Stimulated activated CD4-positive, alpha-beta T cell treated with anti-CD3 and anti-CD28 coated beads, Interleukin-1b, Interleukin-23, amount 100 ng/mL, for 4 hours (primary cell): ENCODE measurements at regions not wholly inside any gene's neighbourhood (a gene's known extent, or its start where the extent isn't known, plus 50 kb on each side); places are given as distances from the start of the nearest gene placed in this dataset.

Experiments
- DNase-seq, 2 donors: peaks; one replicate each; pipeline ENCODE4 v3.0.0-alpha.2; 2020; ENCODE audit warnings: low read depth in 2 of 2

- no peak for DNase-seq
Measured at GRCh38 chr1:239268007-239268406, 118.4 kb upstream of the CHRM3 start.

GRCh38 chr1:239263801-239264200, 122.6 kb upstream of the CHRM3 start:
- no peak for DNase-seq

- no peak for DNase-seq
Measured at GRCh38 chr1:239262538-239262937, 123.8 kb upstream of the CHRM3 start.

- DNase-seq, result no peak
Measured at GRCh38 chr1:239261521-239261920, 124.8 kb upstream of the CHRM3 start.

- no peak for DNase-seq
Measured at GRCh38 chr1:239260842-239261241, 125.5 kb upstream of the CHRM3 start.

GRCh38 chr1:239255628-239256160, 130.7 kb upstream of the CHRM3 start:
- no peak for DNase-seq

- no peak for DNase-seq
Measured at GRCh38 chr1:239254999-239255398, 131.4 kb upstream of the CHRM3 start.

GRCh38 chr1:239253032-239253431, 133.3 kb upstream of the CHRM3 start:
- no peak for DNase-seq

- no peak for DNase-seq
Measured at GRCh38 chr1:239250353-239251035, 135.9 kb upstream of the CHRM3 start.

- DNase-seq, result no peak
Measured at GRCh38 chr1:239247285-239247684, 139.1 kb upstream of the CHRM3 start.

- no peak for DNase-seq
Measured at GRCh38 chr1:239244084-239244483, 142.3 kb upstream of the CHRM3 start.

GRCh38 chr1:239243006-239243405, 143.4 kb upstream of the CHRM3 start:
- no peak for DNase-seq

GRCh38 chr1:239242404-239242803, 144.0 kb upstream of the CHRM3 start:
- no peak for DNase-seq

GRCh38 chr1:239240736-239241135, 145.6 kb upstream of the CHRM3 start:
- DNase-seq, result no peak

GRCh38 chr1:239239529-239239928, 146.8 kb upstream of the CHRM3 start:
- DNase-seq, result no peak

- DNase-seq, result no peak
Measured at GRCh38 chr1:239237912-239238311, 148.5 kb upstream of the CHRM3 start.

GRCh38 chr1:239233626-239234025, 152.7 kb upstream of the CHRM3 start:
- no peak for DNase-seq

- no peak for DNase-seq
Measured at GRCh38 chr1:239232921-239233320, 153.4 kb upstream of the CHRM3 start.

GRCh38 chr1:239228451-239228850, 157.9 kb upstream of the CHRM3 start:
- DNase-seq, result no peak

GRCh38 chr1:239225396-239225795, 161.0 kb upstream of the CHRM3 start:
- no peak for DNase-seq

- DNase-seq, result no peak
Measured at GRCh38 chr1:239224100-239224499, 162.3 kb upstream of the CHRM3 start.

- no peak for DNase-seq
Measured at GRCh38 chr1:239222999-239223398, 163.4 kb upstream of the CHRM3 start.

- no peak for DNase-seq
Measured at GRCh38 chr1:239221656-239222055, 164.7 kb upstream of the CHRM3 start.

GRCh38 chr1:239219679-239220078, 166.7 kb upstream of the CHRM3 start:
- DNase-seq, result no peak
